ENCODE measurements at regions not wholly inside any gene's neighbourhood (a gene's known extent, or its start where the extent isn't known, plus 50 kb on each side); places are given as distances from the start of the nearest gene placed in this dataset.

GRCh38 chr2:7674606-7675005 lies 757.4 kb downstream of the RNF144A start:
- H3K4me1 ChIP-seq (ENCODE audit: control insufficient read depth, insufficient read depth, low read length), result no peaks in the 10 kb centered on the region
- H3K27me3 ChIP-seq (ENCODE audit: control insufficient read depth, insufficient read depth, low read length), result no peaks in the 10 kb centered on the region
- H3K9me3 ChIP-seq (replicated peaks; ENCODE audit: low read length), result no peaks in the 10 kb centered on the region
- no peaks in the 10 kb centered on the region for H3K36me3 ChIP-seq (ENCODE audit: insufficient read depth, low read length)
- H3K4me2 ChIP-seq (ENCODE audit: low read length), result no peak overlapping the region
- H3K9ac ChIP-seq (ENCODE audit: low read depth, low read length), result no peak overlapping the region
- no peak overlapping the region for H3K4me3 ChIP-seq (ENCODE audit: low read length)

GRCh38 chr2:7676714-7677113 lies 759.5 kb downstream of the RNF144A start:
- Histone ChIP-seq H3K9ac (ENCODE audit: low read depth, low read length) (no peak overlapping the region), H3K4me2 (ENCODE audit: low read length) (no peak overlapping the region), H3K4me1 (ENCODE audit: control insufficient read depth, insufficient read depth, low read length) (no peaks in the 10 kb centered on the region), H3K9me3 (replicated peaks; ENCODE audit: low read length) (no peaks in the 10 kb centered on the region), H3K4me3 (ENCODE audit: low read length) (no peak overlapping the region), H3K36me3 (ENCODE audit: insufficient read depth, low read length) (no peaks in the 10 kb centered on the region), H3K27me3 (ENCODE audit: control insufficient read depth, insufficient read depth, low read length) (no peaks in the 10 kb centered on the region)

- H3K4me3 ChIP-seq (ENCODE audit: low read length), result no peak overlapping the region
- no peaks in the 10 kb centered on the region for H3K36me3 ChIP-seq (ENCODE audit: insufficient read depth, low read length)
- peaks cover 3% of the 10 kb centered on the region for H3K4me1 ChIP-seq (ENCODE audit: control insufficient read depth, insufficient read depth, low read length)
- H3K27me3 ChIP-seq (ENCODE audit: control insufficient read depth, insufficient read depth, low read length), result no peaks in the 10 kb centered on the region
- H3K4me2 ChIP-seq (ENCODE audit: low read length), result no peak overlapping the region
- H3K9me3 ChIP-seq (replicated peaks; ENCODE audit: low read length), result no peaks in the 10 kb centered on the region
- H3K9ac ChIP-seq (ENCODE audit: low read depth, low read length), result no peak overlapping the region
Measured at GRCh38 chr2:7681881-7682461, 764.8 kb downstream of the RNF144A start.

- H3K4me1 ChIP-seq (ENCODE audit: control insufficient read depth, insufficient read depth, low read length), result peaks cover 3% of the 10 kb centered on the region
- no peaks in the 10 kb centered on the region for H3K36me3 ChIP-seq (ENCODE audit: insufficient read depth, low read length)
- H3K4me2 ChIP-seq (ENCODE audit: low read length), result no peak overlapping the region
- H3K9me3 ChIP-seq (replicated peaks; ENCODE audit: low read length), result no peaks in the 10 kb centered on the region
- H3K27me3 ChIP-seq (ENCODE audit: control insufficient read depth, insufficient read depth, low read length), result no peaks in the 10 kb centered on the region
- no peak overlapping the region for H3K9ac ChIP-seq (ENCODE audit: low read depth, low read length)
- H3K4me3 ChIP-seq (ENCODE audit: low read length), result no peak overlapping the region
Measured at GRCh38 chr2:7683196-7683595, 766.0 kb downstream of the RNF144A start.

- Histone ChIP-seq H3K9me3 (replicated peaks; ENCODE audit: low read length) (no peaks in the 10 kb centered on the region), H3K4me2 (ENCODE audit: low read length) (no peak overlapping the region), H3K27me3 (ENCODE audit: control insufficient read depth, insufficient read depth, low read length) (no peaks in the 10 kb centered on the region), H3K4me1 (ENCODE audit: control insufficient read depth, insufficient read depth, low read length) (peaks cover 3% of the 10 kb centered on the region), H3K4me3 (ENCODE audit: low read length) (no peak overlapping the region), H3K9ac (ENCODE audit: low read depth, low read length) (no peak overlapping the region), H3K36me3 (ENCODE audit: insufficient read depth, low read length) (no peaks in the 10 kb centered on the region)
Measured at GRCh38 chr2:7683708-7684107, 766.5 kb downstream of the RNF144A start.

- Histone ChIP-seq H3K36me3 (ENCODE audit: insufficient read depth, low read length) (no peaks in the 10 kb centered on the region), H3K4me3 (ENCODE audit: low read length) (no peak overlapping the region), H3K9ac (ENCODE audit: low read depth, low read length) (no peak overlapping the region), H3K9me3 (replicated peaks; ENCODE audit: low read length) (no peaks in the 10 kb centered on the region), H3K4me1 (ENCODE audit: control insufficient read depth, insufficient read depth, low read length) (peaks cover 3% of the 10 kb centered on the region), H3K27me3 (ENCODE audit: control insufficient read depth, insufficient read depth, low read length) (no peaks in the 10 kb centered on the region), H3K4me2 (ENCODE audit: low read length) (no peak overlapping the region)
Measured at GRCh38 chr2:7685342-7686015, 768.3 kb downstream of the RNF144A start.

GRCh38 chr2:7686016-7686385 lies 768.8 kb downstream of the RNF144A start:
- no peak overlapping the region for H3K4me3 ChIP-seq (ENCODE audit: low read length)
- no peaks in the 10 kb centered on the region for H3K36me3 ChIP-seq (ENCODE audit: insufficient read depth, low read length)
- H3K9me3 ChIP-seq (replicated peaks; ENCODE audit: low read length), result no peaks in the 10 kb centered on the region
- peaks cover 3% of the 10 kb centered on the region for H3K4me1 ChIP-seq (ENCODE audit: control insufficient read depth, insufficient read depth, low read length)
- H3K27me3 ChIP-seq (ENCODE audit: control insufficient read depth, insufficient read depth, low read length), result no peaks in the 10 kb centered on the region
- no peak overlapping the region for H3K9ac ChIP-seq (ENCODE audit: low read depth, low read length)
- H3K4me2 ChIP-seq (ENCODE audit: low read length), result no peak overlapping the region

- peaks cover 16% of the 10 kb centered on the region for H3K4me1 ChIP-seq (ENCODE audit: control insufficient read depth, insufficient read depth, low read length)
- no peak overlapping the region for H3K4me2 ChIP-seq (ENCODE audit: low read length)
- no peak overlapping the region for H3K9ac ChIP-seq (ENCODE audit: low read depth, low read length)
- no peaks in the 10 kb centered on the region for H3K36me3 ChIP-seq (ENCODE audit: insufficient read depth, low read length)
- H3K27me3 ChIP-seq (ENCODE audit: control insufficient read depth, insufficient read depth, low read length), result no peaks in the 10 kb centered on the region
- H3K9me3 ChIP-seq (replicated peaks; ENCODE audit: low read length), result no peaks in the 10 kb centered on the region
- H3K4me3 ChIP-seq (ENCODE audit: low read length), result no peak overlapping the region
Measured at GRCh38 chr2:7691961-7692656, 774.9 kb downstream of the RNF144A start.

- no peaks in the 10 kb centered on the region for H3K27me3 ChIP-seq (ENCODE audit: control insufficient read depth, insufficient read depth, low read length)
- no peaks in the 10 kb centered on the region for H3K9me3 ChIP-seq (replicated peaks; ENCODE audit: low read length)
- H3K36me3 ChIP-seq (ENCODE audit: insufficient read depth, low read length), result no peaks in the 10 kb centered on the region
- H3K9ac ChIP-seq (ENCODE audit: low read depth, low read length), result no peak overlapping the region
- no peak overlapping the region for H3K4me3 ChIP-seq (ENCODE audit: low read length)
- peaks cover 16% of the 10 kb centered on the region for H3K4me1 ChIP-seq (ENCODE audit: control insufficient read depth, insufficient read depth, low read length)
- H3K4me2 ChIP-seq (ENCODE audit: low read length), result no peak overlapping the region
Measured at GRCh38 chr2:7692657-7693161, 775.5 kb downstream of the RNF144A start.

GRCh38 chr2:7693246-7694075 lies 776.2 kb downstream of the RNF144A start:
- Histone ChIP-seq H3K27me3 (ENCODE audit: control insufficient read depth, insufficient read depth, low read length) (no peaks in the 10 kb centered on the region), H3K4me1 (ENCODE audit: control insufficient read depth, insufficient read depth, low read length) (peaks cover 16% of the 10 kb centered on the region), H3K36me3 (ENCODE audit: insufficient read depth, low read length) (no peaks in the 10 kb centered on the region), H3K4me2 (ENCODE audit: low read length) (no peak overlapping the region), H3K9me3 (replicated peaks; ENCODE audit: low read length) (no peaks in the 10 kb centered on the region), H3K4me3 (ENCODE audit: low read length) (no peak overlapping the region), H3K9ac (ENCODE audit: low read depth, low read length) (no peak overlapping the region)

Data from skeletal muscle satellite cell (primary cell).